H1 (cell line): ENCODE measurements at regions not wholly inside any gene's neighbourhood (a gene's known extent, or its start where the extent isn't known, plus 50 kb on each side); places are given as distances from the start of the nearest gene placed in this dataset.

Experiments
- CTCF ChIA-PET: fragments of 300-600 bp; sonication (Branson Sonifier 250); formaldehyde crosslinking; loops from one replicate; lab custom pipeline; 2021; ENCODE audit not compliant: partially characterized antibody; lab: Charles Lee
- POLR2A ChIA-PET: fragments of 300-600 bp; sonication (Branson Sonifier 250); formaldehyde crosslinking; loops from one replicate; lab custom pipeline; 2021; ENCODE audit warnings: inconsistent platforms; ENCODE audit not compliant: partially characterized antibody; lab: Charles Lee
- DNase-seq, 2 experiments: peaks; one replicate each; pipeline versions ENCODE4 v3.0.0 to v3.0.0-alpha.2; 2010 to 2022; ENCODE audit warnings: low spot score in 2 of 2, low read depth in 1 of 2, mixed read lengths in 1 of 2
- FAIRE-seq: peaks from 2 replicates; lab custom pipeline; 2011; peaks lifted over from hg19 to GRCh38; lab: Jason Lieb, UNC
- H2AFZ ChIP-seq: 2 replicates; pipeline ENCODE4 v1.8.1; 2012; ENCODE audit warnings: low read length, inconsistent platforms
- H2AK5ac ChIP-seq: 2 replicates; pipeline ENCODE4 v1.6.1; 2013; ENCODE audit warnings: low read depth, low read length
- H2BK120ac ChIP-seq: replicated peaks from 2 replicates; pipeline ENCODE3; 2013; ENCODE audit warnings: low read depth, low read length, inconsistent platforms
- H2BK12ac ChIP-seq: 2 replicates; pipeline ENCODE4 v1.6.1; 2013; ENCODE audit warnings: low read depth, low read length
- H2BK15ac ChIP-seq: 2 replicates; pipeline ENCODE4 v1.6.1; 2013; ENCODE audit warnings: low read length
- H2BK20ac ChIP-seq: 2 replicates; pipeline ENCODE4 v1.6.1; 2013; ENCODE audit warnings: low read length
- H2BK5ac ChIP-seq: 2 replicates; pipeline ENCODE4 v1.6.1; 2013; ENCODE audit warnings: low read depth, low read length
- H3K14ac ChIP-seq: 2 replicates; pipeline ENCODE4 v1.6.1; 2013; ENCODE audit warnings: inconsistent platforms; ENCODE audit not compliant: insufficient read length
- H3K18ac ChIP-seq: 2 replicates; pipeline ENCODE4 v1.6.1; 2013; ENCODE audit warnings: low read length; ENCODE audit errors: extremely low read depth
- H3K23ac ChIP-seq: 2 replicates; pipeline ENCODE4 v1.6.1; 2013; ENCODE audit warnings: inconsistent platforms; ENCODE audit not compliant: insufficient read length
- H3K23me2 ChIP-seq: 2 replicates; pipeline ENCODE4 v1.6.1; 2013; ENCODE audit warnings: low read depth, low read length
- H3K27ac ChIP-seq: 2 replicates; pipeline ENCODE4 v1.6.1; 2011; ENCODE audit warnings: low read depth, low read length, inconsistent platforms
- H3K27me3 ChIP-seq, 4 experiments: replicated peaks in 1 of 4; 1 replicate in 1 of 4; 2 replicates in 3 of 4; pipeline versions ENCODE4 v1.6.1 to v1.8.1; 2011 to 2013; ENCODE audit warnings: low read length in 3 of 4, mild to moderate bottlenecking in 3 of 4, inconsistent platforms in 2 of 4, mixed read lengths in 2 of 4, moderate library complexity in 1 of 4; ENCODE audit not compliant: control insufficient read depth in 3 of 4, insufficient read depth in 3 of 4; ENCODE audit errors: extremely low read depth in 1 of 4
- H3K36me3 ChIP-seq, 4 experiments: 2 replicates each; pipeline versions ENCODE4 v1.6.1 to v1.8.1; 2011 to 2013; ENCODE audit warnings: mild to moderate bottlenecking in 4 of 4, low read length in 3 of 4, moderate library complexity in 2 of 4, control low read depth in 1 of 4, inconsistent platforms in 1 of 4; ENCODE audit not compliant: insufficient read depth in 4 of 4, control insufficient read depth in 2 of 4
- H3K4ac ChIP-seq: replicated peaks from 2 replicates; pipeline ENCODE3; 2013; ENCODE audit warnings: low read length, low read depth, mixed read lengths, inconsistent platforms; ENCODE audit not compliant: insufficient read length
- H3K4me1 ChIP-seq, 4 experiments: replicated peaks in 1 of 4; 1 replicate in 1 of 4; 2 replicates in 3 of 4; pipeline versions ENCODE4 v1.6.1 to v1.8.1; 2011 to 2013; ENCODE audit warnings: low read length in 3 of 4, inconsistent platforms in 2 of 4, mixed read lengths in 1 of 4; ENCODE audit not compliant: insufficient read depth in 4 of 4, control insufficient read depth in 3 of 4
- H3K4me2 ChIP-seq, 2 experiments: 2 replicates each; pipeline versions ENCODE4 v1.6.1 to v1.8.1; 2011 to 2013; ENCODE audit warnings: low read depth in 2 of 2, low read length in 2 of 2, control low read depth in 1 of 2, inconsistent platforms in 1 of 2, mild to moderate bottlenecking in 1 of 2; ENCODE audit not compliant: insufficient read depth in 1 of 2
- H3K4me3 ChIP-seq, 4 experiments: fragments of 200-600, 300-600 bp in 1 of 4; sonication (generic), shearing (Covaris generic), sonication (Bioruptor Twin) in 1 of 4; 2 replicates each; pipeline versions ENCODE4 v1.5.1 to v1.8.1; 2011 to 2016; ENCODE audit warnings: low read length in 4 of 4, low read depth in 3 of 4, control low read depth in 2 of 4, inconsistent platforms in 2 of 4, mild to moderate bottlenecking in 2 of 4, mixed read lengths in 1 of 4, moderate library complexity in 1 of 4; ENCODE audit not compliant: insufficient read depth in 2 of 4; ENCODE audit errors: extremely low read depth in 1 of 4
- H3K56ac ChIP-seq: replicated peaks from 2 replicates; pipeline ENCODE3; 2013; ENCODE audit warnings: low read depth, mild to moderate bottlenecking, mixed read lengths, low read length, inconsistent platforms; ENCODE audit not compliant: insufficient read length
- H3K79me1 ChIP-seq: 2 replicates; pipeline ENCODE4 v1.6.1; 2013; ENCODE audit warnings: low read depth, low read length, control low read depth
- H3K79me2 ChIP-seq, 2 experiments: 2 replicates each; pipeline versions ENCODE4 v1.6.1 to v1.8.1; 2012 to 2013; ENCODE audit warnings: low read length in 2 of 2, mild to moderate bottlenecking in 2 of 2, inconsistent platforms in 1 of 2; ENCODE audit not compliant: insufficient read depth in 2 of 2, control insufficient read depth in 1 of 2
- H3K9ac ChIP-seq, 4 experiments: replicated peaks in 1 of 4; 1 replicate in 1 of 4; 2 replicates in 3 of 4; pipeline versions ENCODE4 v1.6.1 to v1.8.1; 2011 to 2013; ENCODE audit warnings: low read depth in 3 of 4, low read length in 3 of 4, control low read depth in 2 of 4, mild to moderate bottlenecking in 2 of 4, moderate library complexity in 2 of 4, inconsistent platforms in 1 of 4; ENCODE audit errors: extremely low read depth in 1 of 4
- H3K9me3 ChIP-seq, 2 experiments: 2 replicates each; pipeline versions ENCODE4 v1.6.1 to v1.8.1; 2012 to 2013; ENCODE audit warnings: mild to moderate bottlenecking in 2 of 2, moderate library complexity in 2 of 2, control low read depth in 1 of 2, inconsistent platforms in 1 of 2, low read depth in 1 of 2, low read length in 1 of 2, mixed read lengths in 1 of 2; ENCODE audit not compliant: insufficient read depth in 2 of 2
- H4K20me1 ChIP-seq, 2 experiments: replicated peaks in 1 of 2; 2 replicates each; pipeline versions ENCODE3 to v1.8.1; 2011 to 2013; ENCODE audit warnings: inconsistent platforms in 2 of 2, low read length in 2 of 2, mild to moderate bottlenecking in 1 of 2; ENCODE audit not compliant: insufficient read depth in 2 of 2, control insufficient read depth in 1 of 2
- H4K5ac ChIP-seq: 2 replicates; pipeline ENCODE4 v1.6.1; 2013; ENCODE audit warnings: low read length, low read depth, mixed read lengths, inconsistent platforms; ENCODE audit not compliant: insufficient read length
- H4K8ac ChIP-seq: 2 replicates; pipeline ENCODE4 v1.8.0; 2013; ENCODE audit warnings: mild to moderate bottlenecking, moderate library complexity, low read length, inconsistent platforms; ENCODE audit not compliant: insufficient read depth; ENCODE audit errors: extremely low read depth
- H4K91ac ChIP-seq: replicated peaks from 2 replicates; pipeline ENCODE3; 2013; ENCODE audit warnings: low read length, mixed read lengths, inconsistent platforms; ENCODE audit not compliant: insufficient read length
- CREB1 ChIP-seq: IDR thresholded peaks from 2 replicates; pipeline ENCODE4 v1.6.1; 2012; ENCODE audit warnings: inconsistent platforms
- WGBS, 2 experiments: shearing (Covaris generic) in 1 of 2; methylation state at CpG; one replicate each; pipeline versions ENCODE4 v1.1.6 to v1.1.7; 2013 to 2015; ENCODE audit warnings: low lambda C conversion rate in 2 of 2, mixed read lengths in 2 of 2, inconsistent platforms in 1 of 2, low coverage in 1 of 2, missing lambda C conversion rate in 1 of 2; ENCODE audit not compliant: insufficient replicate concordance in 2 of 2, insufficient coverage in 1 of 2, insufficient read length in 1 of 2; ENCODE audit errors: extremely low coverage in 1 of 2, missing lambda C conversion rate in 1 of 2; 5-methylcytosine and 5-hydroxymethylcytosine counted together

DNA sequence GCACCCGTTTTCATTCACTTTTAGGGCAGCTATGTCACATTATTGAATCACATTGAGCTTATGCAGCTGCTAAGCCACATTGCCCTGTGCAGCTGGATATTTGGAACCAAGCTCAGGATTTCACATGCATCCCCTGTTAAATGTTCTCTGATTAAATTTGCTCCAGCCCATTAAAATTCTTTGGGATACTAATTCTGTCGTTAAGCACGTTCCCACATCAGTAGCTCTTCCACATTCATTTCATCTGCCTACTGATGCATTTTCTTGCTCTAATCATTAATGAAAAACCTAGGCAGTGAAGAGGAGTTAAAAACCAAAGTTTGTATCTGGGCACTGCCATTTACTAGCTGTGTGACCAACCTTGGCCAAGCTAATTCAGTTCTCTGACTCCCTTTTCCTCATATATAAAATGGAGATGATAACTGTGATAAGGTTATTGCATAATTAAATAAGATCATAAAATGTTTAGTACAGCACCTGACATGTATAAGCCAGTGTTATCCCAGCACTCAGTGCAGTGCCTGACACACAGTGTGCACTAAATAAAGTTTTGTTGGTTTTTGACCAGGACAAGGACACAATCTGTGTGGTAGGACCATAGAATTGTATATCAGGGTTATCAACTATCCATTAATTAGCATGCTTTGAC is 222.2 kb upstream of the ATP11B start:
- no peak overlapping the region for H2AK5ac ChIP-seq
- H3K23me2 ChIP-seq = 0 out of 2 replicates have a peak, but pooled peaks cover 2% of the 10 kb centered on the region
- H3K27me3 ChIP-seq = no peaks in the 10 kb centered on the region
- H2BK120ac ChIP-seq = no peak overlapping the region
- H2BK5ac ChIP-seq = no peak overlapping the region
- no peak overlapping the region for H4K5ac ChIP-seq
- H3K4me2 ChIP-seq = no peak overlapping the region
- H3K18ac ChIP-seq = no peak overlapping the region
- H2BK15ac ChIP-seq = no peak overlapping the region
- no peak overlapping the region for H3K4me3 ChIP-seq
- no peak overlapping the region for H3K23ac ChIP-seq
- H3K79me1 ChIP-seq = no peaks in the 10 kb centered on the region
- POLR2A ChIA-PET = no interaction called here
- CTCF ChIA-PET = interaction anchor here (0.6 kb wide), 1 partner anchor 1457 kb away, joined by 3 read pairs; no protein-coding TSS in a partner anchor
- no peak overlapping the region for H4K91ac ChIP-seq
- no peak overlapping the region for H3K14ac ChIP-seq
- H3K36me3 ChIP-seq = no peaks in the 10 kb centered on the region
- no peak overlapping the region for H3K56ac ChIP-seq
- H3K4me1 ChIP-seq = peaks cover 4 to 9% (median 7%) of the 10 kb centered on the region in 4 experiments; a peak in 5 of 7 replicates
- FAIRE-seq (no peak), DNase-seq (no peak)
- no peaks in the 10 kb centered on the region for H3K79me2 ChIP-seq
- H3K4ac ChIP-seq = no peak overlapping the region
- H2BK20ac ChIP-seq = no peak overlapping the region
- no peak overlapping the region for H3K27ac ChIP-seq
- no peak overlapping the region for H4K8ac ChIP-seq
- no peaks in the 10 kb centered on the region for H3K9me3 ChIP-seq
- no peaks in the 10 kb centered on the region for H4K20me1 ChIP-seq
- no peak overlapping the region for H2AFZ ChIP-seq
- no peak overlapping the region for H2BK12ac ChIP-seq
- 89% methylated on average over 3 of the region's 3 CpGs; no CpG with 5 or more reads in 1 of the 2 experiments for WGBS, 2 experiments
- H3K9ac ChIP-seq = no peak overlapping the region
- TF ChIP-seq CREB1 = no peak
